Liver (tissue), 3 donors: ENCODE measurements at regions not wholly inside any gene's neighbourhood (a gene's known extent, or its start where the extent isn't known, plus 50 kb on each side); places are given as distances from the start of the nearest gene placed in this dataset.

Experiments used
- EGR1 ChIP-seq, 2 donors: IDR thresholded peaks; 2 replicates each; pipeline ENCODE4 v1.6.1; 2016 to 2018; ENCODE audit warnings: antibody characterized with exemption in 2 of 2, low read depth in 2 of 2
- FOXA1 ChIP-seq: IDR thresholded peaks from 2 replicates; pipeline ENCODE4 v1.6.1; 2016; ENCODE audit warnings: antibody characterized with exemption
- HNF4A ChIP-seq, 2 donors: conservative IDR thresholded peaks; 2 replicates each; pipeline ENCODE4 v1.6.1; 2016; ENCODE audit warnings: antibody characterized with exemption in 2 of 2, mild to moderate bottlenecking in 2 of 2
- SP1 ChIP-seq: IDR thresholded peaks from 2 replicates; pipeline ENCODE4 v1.6.1; 2018; ENCODE audit warnings: antibody characterized with exemption, mild to moderate bottlenecking
- TAF1 ChIP-seq: conservative IDR thresholded peaks from 2 replicates; pipeline ENCODE4 v1.6.1; 2016; ENCODE audit warnings: antibody characterized with exemption, mild to moderate bottlenecking
- YY1 ChIP-seq: IDR thresholded peaks from 2 replicates; pipeline ENCODE4 v1.6.1; 2016; ENCODE audit warnings: antibody characterized with exemption, mild to moderate bottlenecking
- TF ChIP-seq, protein P1 (sequence below): fragments of 150-350 bp; IDR thresholded peaks from 2 replicates; pipeline ENCODE4 v1.5.1; 2017; ENCODE audit warnings: improper control_type of control experiment, low read depth, low read length; ENCODE audit not compliant: missing input control
- TF ChIP-seq, protein P2 (sequence below): IDR thresholded peaks from 2 replicates; pipeline ENCODE4 v1.6.1; 2016; ENCODE audit warnings: antibody characterized with exemption, mild to moderate bottlenecking
- TF ChIP-seq, protein P3 (sequence below): IDR thresholded peaks from 2 replicates; pipeline ENCODE4 v1.6.1; 2016; ENCODE audit warnings: antibody characterized with exemption
- TF ChIP-seq, protein P4 (sequence below): IDR thresholded peaks from 2 replicates; pipeline ENCODE4 v1.6.1; 2016; ENCODE audit warnings: antibody characterized with exemption
- donor health status: healthy.
- donor health status: healthy.

DNA sequence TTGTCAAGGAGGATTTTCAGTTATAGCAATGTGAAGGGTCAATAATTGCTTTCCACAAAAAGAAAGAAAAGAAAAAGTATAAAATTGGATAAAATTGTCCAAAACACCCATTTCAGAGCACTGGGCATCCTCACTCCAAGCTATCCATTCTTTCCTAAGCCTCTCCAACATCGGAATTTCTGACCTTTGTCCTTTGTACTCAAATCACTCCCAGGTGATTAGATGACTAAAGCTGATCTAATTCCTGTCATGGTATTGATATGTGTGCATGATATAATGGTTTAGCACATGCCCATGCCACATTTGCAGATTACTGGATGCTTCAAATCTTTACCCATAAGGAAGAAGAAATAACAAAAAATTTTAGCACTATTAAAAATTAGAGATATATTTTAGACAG lies 152.3 kb downstream of the CENPC start:
- TF ChIP-seq YY1, result no peak
- TF ChIP-seq, protein P1, sequence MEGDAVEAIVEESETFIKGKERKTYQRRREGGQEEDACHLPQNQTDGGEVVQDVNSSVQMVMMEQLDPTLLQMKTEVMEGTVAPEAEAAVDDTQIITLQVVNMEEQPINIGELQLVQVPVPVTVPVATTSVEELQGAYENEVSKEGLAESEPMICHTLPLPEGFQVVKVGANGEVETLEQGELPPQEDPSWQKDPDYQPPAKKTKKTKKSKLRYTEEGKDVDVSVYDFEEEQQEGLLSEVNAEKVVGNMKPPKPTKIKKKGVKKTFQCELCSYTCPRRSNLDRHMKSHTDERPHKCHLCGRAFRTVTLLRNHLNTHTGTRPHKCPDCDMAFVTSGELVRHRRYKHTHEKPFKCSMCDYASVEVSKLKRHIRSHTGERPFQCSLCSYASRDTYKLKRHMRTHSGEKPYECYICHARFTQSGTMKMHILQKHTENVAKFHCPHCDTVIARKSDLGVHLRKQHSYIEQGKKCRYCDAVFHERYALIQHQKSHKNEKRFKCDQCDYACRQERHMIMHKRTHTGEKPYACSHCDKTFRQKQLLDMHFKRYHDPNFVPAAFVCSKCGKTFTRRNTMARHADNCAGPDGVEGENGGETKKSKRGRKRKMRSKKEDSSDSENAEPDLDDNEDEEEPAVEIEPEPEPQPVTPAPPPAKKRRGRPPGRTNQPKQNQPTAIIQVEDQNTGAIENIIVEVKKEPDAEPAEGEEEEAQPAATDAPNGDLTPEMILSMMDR, result no peak
- TF ChIP-seq TAF1, result no peak
- TF ChIP-seq FOXA1, result no peak
- TF ChIP-seq, protein P2, sequence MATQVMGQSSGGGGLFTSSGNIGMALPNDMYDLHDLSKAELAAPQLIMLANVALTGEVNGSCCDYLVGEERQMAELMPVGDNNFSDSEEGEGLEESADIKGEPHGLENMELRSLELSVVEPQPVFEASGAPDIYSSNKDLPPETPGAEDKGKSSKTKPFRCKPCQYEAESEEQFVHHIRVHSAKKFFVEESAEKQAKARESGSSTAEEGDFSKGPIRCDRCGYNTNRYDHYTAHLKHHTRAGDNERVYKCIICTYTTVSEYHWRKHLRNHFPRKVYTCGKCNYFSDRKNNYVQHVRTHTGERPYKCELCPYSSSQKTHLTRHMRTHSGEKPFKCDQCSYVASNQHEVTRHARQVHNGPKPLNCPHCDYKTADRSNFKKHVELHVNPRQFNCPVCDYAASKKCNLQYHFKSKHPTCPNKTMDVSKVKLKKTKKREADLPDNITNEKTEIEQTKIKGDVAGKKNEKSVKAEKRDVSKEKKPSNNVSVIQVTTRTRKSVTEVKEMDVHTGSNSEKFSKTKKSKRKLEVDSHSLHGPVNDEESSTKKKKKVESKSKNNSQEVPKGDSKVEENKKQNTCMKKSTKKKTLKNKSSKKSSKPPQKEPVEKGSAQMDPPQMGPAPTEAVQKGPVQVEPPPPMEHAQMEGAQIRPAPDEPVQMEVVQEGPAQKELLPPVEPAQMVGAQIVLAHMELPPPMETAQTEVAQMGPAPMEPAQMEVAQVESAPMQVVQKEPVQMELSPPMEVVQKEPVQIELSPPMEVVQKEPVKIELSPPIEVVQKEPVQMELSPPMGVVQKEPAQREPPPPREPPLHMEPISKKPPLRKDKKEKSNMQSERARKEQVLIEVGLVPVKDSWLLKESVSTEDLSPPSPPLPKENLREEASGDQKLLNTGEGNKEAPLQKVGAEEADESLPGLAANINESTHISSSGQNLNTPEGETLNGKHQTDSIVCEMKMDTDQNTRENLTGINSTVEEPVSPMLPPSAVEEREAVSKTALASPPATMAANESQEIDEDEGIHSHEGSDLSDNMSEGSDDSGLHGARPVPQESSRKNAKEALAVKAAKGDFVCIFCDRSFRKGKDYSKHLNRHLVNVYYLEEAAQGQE, result no peak
- TF ChIP-seq, protein P3, sequence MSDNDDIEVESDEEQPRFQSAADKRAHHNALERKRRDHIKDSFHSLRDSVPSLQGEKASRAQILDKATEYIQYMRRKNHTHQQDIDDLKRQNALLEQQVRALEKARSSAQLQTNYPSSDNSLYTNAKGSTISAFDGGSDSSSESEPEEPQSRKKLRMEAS, result no peak
- TF ChIP-seq HNF4A (conservative IDR thresholded peaks at IDR 0.05), result peak in 1 of 2 donors; percentile 7
- no peak for TF ChIP-seq EGR1 (IDR thresholded peaks at IDR 0.05; ENCODE audit: low read depth in 2 of 2)
- no peak for TF ChIP-seq SP1
- TF ChIP-seq, protein P4, sequence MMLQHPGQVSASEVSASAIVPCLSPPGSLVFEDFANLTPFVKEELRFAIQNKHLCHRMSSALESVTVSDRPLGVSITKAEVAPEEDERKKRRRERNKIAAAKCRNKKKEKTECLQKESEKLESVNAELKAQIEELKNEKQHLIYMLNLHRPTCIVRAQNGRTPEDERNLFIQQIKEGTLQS, result no peak
